DMS153 (cell line): ENCODE measurements at regions not wholly inside any gene's neighbourhood (a gene's known extent, or its start where the extent isn't known, plus 50 kb on each side); places are given as distances from the start of the nearest gene placed in this dataset.
"Not testable (repeated sequence)": the region's sequence is repeated elsewhere in the genome, so short reads cannot be mapped to it uniquely, and the experiment has no call there.

Experiments
- DNase-seq: peaks from one replicate; lab custom pipeline; 2025; lab: John Stamatoyannopoulos, UW

- no peak for DNase-seq
These were observed 349.9 kb downstream of the C12orf50 start for GRCh38 chr12:87679251-87679650.

GRCh38 chr12:87678453-87678852, 350.7 kb downstream of the C12orf50 start:
- no peak for DNase-seq

DNA sequence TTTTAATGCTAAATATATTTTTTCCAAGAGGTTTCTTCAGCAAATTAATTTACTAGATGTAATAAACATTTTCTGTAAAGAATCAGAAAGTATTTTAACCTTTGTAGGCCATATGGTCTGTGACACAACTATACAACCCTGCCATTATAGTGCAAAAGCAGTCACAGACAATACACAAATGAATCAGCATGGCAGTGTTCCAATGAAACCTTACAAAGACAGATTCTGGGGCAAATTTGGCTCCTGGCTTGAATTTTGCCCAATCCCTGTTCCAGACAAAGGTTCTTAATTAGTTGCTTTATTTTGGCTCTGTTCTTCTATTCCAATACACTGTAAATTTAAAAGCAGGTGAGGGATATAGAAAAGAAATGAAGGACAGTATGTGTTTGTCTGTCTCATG, 352.5 kb downstream of the C12orf50 start:
- DNase-seq: no peak

GRCh38 chr12:87671757-87672156, 357.4 kb downstream of the C12orf50 start:
- no peak for DNase-seq

- no peak for DNase-seq
These were observed 358.8 kb downstream of the C12orf50 start for GRCh38 chr12:87670448-87670847.

DNA sequence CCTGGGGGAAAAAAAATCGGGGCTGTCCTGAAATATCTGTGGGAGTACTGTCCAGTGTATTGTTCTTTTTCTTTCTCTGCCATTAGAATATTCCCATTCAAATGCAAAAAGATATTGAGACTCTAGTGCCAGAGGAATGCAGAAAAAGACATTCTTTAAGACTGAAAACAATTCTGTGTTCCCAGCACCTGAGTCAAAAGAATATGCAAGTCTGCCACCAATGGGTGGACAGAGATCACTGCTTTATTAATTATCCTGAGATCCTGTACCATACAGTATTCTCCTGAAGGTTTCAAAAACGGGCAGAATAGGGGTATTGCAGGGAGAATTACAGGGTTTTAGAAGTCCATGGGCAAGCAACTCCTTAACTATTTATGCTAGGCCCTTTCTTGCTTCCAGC, 361.8 kb downstream of the C12orf50 start:
- DNase-seq: no peak

DNA sequence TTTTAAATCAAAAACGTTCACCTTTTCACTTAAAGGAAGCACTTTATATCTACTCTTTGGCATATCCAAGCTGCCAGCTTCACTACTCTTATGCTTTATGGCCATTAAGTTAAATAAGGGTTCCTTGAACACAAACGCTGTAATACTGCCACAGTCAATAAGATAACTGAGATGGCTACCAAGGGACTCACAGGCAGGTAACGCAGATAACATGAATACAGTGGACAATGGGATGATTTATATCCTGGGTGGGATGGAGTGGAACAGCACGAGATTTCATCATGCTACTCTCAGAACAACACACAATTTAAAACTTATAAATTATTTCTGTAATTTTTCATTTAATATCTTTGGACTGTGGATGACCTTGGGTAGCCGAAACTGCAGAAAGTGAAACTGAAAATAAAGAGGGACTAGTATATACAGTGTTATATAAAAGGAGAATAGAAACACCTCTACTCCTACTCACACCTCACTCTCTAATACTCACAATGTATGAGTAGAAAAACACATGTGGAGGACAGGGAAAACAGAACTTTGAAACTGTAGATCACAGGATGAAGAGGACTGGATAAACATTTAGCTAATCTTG, 367.3 kb downstream of the C12orf50 start:
- DNase-seq: peak; percentile 39

- DNase-seq: no peak
These were observed 368.0 kb downstream of the C12orf50 start for GRCh38 chr12:87660987-87661774.

DNA sequence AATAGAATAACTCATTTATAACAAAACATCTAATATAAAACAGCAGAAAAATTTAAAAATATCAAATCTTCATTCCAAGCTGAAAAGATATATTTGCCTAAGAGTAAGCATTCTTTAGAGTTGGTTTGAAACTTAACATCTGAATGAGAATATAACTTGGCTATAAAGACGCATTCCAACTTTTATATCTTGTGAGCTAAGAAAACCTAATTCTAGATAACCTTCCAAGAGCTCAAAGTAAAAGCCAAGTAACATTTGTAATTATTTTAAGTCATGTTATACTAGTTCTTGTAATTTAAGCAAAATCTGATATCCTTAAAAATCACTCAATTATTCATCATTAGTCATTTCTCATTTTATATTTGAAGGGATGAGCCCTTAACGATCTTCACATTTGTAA, 368.9 kb downstream of the C12orf50 start:
- DNase-seq: no peak

DNA sequence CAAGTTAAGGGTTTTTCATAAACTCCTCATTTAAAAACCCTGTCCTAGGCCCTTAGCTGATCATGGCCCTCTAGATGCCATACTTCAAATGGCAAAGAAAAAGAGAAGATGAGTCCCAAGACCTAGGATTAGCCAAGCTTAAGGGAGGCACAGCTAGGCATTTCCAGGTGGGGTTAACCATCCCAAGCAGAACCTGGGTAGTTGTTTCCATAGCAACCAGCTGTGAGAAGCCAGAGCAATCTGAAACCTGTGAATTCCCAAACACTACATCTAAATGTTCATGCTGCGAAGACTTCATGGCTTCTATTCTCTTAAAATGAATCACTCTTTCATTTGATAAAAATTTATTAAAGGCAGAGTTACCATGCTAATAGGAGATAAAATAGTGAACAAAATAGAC, 372.9 kb downstream of the C12orf50 start:
- no peak for DNase-seq

DNA sequence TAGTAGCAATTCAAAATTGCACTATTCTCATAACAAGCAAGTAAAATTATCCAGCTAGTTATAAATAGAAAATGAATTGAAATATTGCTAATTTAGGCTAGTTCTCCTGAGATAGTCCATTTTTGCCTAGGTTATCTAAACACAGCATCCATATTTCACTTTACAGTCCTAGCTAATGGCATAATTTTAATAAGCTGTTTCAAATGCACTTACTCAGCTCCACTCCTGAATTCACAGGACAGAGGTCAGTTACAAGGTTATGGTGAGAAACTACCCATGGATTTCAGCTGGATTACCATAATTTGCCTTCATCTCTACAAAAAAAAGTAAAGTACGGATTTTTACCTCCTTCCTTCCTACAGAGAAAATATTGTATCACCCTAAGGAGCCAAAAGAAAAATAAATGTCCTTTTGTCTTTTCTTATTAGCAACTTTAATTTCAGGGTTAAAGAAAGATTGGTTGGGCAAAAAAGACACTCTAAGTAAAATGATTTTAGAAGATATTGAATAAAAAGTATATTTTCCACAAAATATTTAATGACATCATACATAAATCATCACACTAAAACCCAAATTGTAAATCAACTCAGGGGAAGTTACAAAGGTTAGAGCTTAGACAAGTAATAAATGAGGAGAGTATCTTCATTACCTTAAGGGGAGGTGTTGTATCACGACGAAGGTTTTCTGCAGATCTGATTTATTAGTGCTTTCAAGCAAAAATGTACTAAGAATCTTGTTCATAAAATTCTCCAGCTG, 377.4 kb downstream of the C12orf50 start:
- no peak for DNase-seq

- no peak for DNase-seq
These were observed 387.0 kb downstream of the C12orf50 start for GRCh38 chr12:87642245-87642644.

GRCh38 chr12:87618199-87618598, 411.0 kb downstream of the C12orf50 start:
- DNase-seq: no peak

DNA sequence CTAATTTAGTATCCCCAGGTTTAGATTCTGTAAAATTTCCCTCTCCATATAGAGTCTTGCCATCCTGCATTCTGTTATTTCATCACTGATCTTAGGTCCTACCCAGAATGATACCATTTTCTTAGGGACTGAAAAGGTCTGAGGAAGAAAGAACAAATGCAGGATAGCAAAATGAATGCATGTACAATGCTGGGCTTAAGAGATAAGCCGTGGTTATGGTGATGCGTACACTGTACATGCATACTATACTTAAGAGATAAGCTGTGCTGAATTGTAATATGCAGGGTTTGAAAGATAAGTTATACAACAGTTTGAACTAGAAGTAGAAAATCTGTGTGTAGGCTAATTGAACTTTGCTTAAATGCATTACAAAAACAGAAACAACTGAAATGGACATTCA, 416.2 kb downstream of the C12orf50 start:
- no peak for DNase-seq

GRCh38 chr12:87608321-87608720, 420.9 kb downstream of the C12orf50 start:
- no peak for DNase-seq

GRCh38 chr12:87603727-87604126, 425.5 kb downstream of the C12orf50 start:
- no peak for DNase-seq

- DNase-seq: no peak
These were observed 429.7 kb downstream of the C12orf50 start for GRCh38 chr12:87599459-87599858.

GRCh38 chr12:87597114-87597513, 432.1 kb downstream of the C12orf50 start:
- DNase-seq: no peak

DNA sequence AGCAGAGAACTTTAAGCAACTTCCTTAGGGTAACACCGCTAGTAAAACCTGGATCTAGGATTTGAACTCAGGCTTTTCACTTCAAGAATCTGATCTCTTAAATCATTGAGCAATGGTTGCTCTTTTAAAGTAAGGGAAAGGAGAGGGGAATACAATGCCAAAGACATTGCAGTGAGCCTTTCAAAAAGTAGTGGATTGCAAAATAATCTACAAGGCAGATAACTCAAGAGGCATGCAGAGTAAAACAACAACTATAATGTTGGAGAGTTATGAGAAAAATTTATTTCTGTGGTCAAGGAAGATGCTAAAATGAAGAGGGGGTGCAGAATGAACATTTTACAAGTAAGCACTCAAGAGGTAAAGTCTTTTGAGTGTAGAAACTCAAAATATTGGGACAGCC, 432.6 kb downstream of the C12orf50 start:
- DNase-seq: no peak

GRCh38 chr12:87596134-87596533, 433.1 kb downstream of the C12orf50 start:
- DNase-seq: no peak

GRCh38 chr12:87585882-87586557, 443.2 kb downstream of the C12orf50 start:
- no peak for DNase-seq

- DNase-seq: not testable (repeated sequence)
These were observed 450.1 kb downstream of the C12orf50 start for GRCh38 chr12:87579091-87579490.

GRCh38 chr12:87575906-87576305, 453.3 kb downstream of the C12orf50 start:
- no peak for DNase-seq
